ENCODE measurements at regions not wholly inside any gene's neighbourhood (a gene's known extent, or its start where the extent isn't known, plus 50 kb on each side); places are given as distances from the start of the nearest gene placed in this dataset.

- no peak overlapping the region for H2AFZ ChIP-seq (ENCODE audit: low read length)
- H3K27ac ChIP-seq (ENCODE audit: low read depth, low read length) = no peak overlapping the region
- no peaks in the 10 kb centered on the region for H3K9me3 ChIP-seq (ENCODE audit: low read depth, low read length)
- no peaks in the 10 kb centered on the region for H3K36me3 ChIP-seq (ENCODE audit: insufficient read depth, low read length)
- no peak overlapping the region for H3K4me3 ChIP-seq (ENCODE audit: insufficient read depth, low read length)
- peaks cover 39% of the 10 kb centered on the region for H3K27me3 ChIP-seq (ENCODE audit: insufficient read depth, low read length)
- H4K20me1 ChIP-seq (ENCODE audit: insufficient read depth, low read length) = no peaks in the 10 kb centered on the region
- peaks cover 9% of the 10 kb centered on the region for H3K4me1 ChIP-seq (ENCODE audit: insufficient read depth, low read length)
- peak overlapping the region; percentile 1 for H3K4me2 ChIP-seq (ENCODE audit: insufficient read depth, low read length)
- no peaks in the 10 kb centered on the region for H3K79me2 ChIP-seq (ENCODE audit: insufficient read depth, low read length)
- peak; percentile 25 for DNase-seq (ENCODE audit: insufficient read length, low spot score, missing footprints)
- no peak for TF ChIP-seq CTCF (IDR thresholded peaks at IDR 0.05; ENCODE audit: extremely low read depth, low read depth, low read length)
Measured at GRCh38 chr6:132961122-132961521, 146.8 kb downstream of the RPS12 start.

GRCh38 chr6:132961610-132962009 lies 147.2 kb downstream of the RPS12 start:
- no peaks in the 10 kb centered on the region for H3K36me3 ChIP-seq (ENCODE audit: insufficient read depth, low read length)
- peak; percentile 29 for TF ChIP-seq CTCF (IDR thresholded peaks at IDR 0.05; ENCODE audit: extremely low read depth, low read depth, low read length)
- DNase-seq (ENCODE audit: insufficient read length, low spot score, missing footprints) = no peak

GRCh38 chr6:132962936-132963868 lies 148.8 kb downstream of the RPS12 start:
- no peak overlapping the region for H3K27ac ChIP-seq (ENCODE audit: low read depth, low read length)
- no peak overlapping the region for H2AFZ ChIP-seq (ENCODE audit: low read length)
- no peaks in the 10 kb centered on the region for H3K36me3 ChIP-seq (ENCODE audit: insufficient read depth, low read length)
- H3K4me2 ChIP-seq (ENCODE audit: insufficient read depth, low read length) = no peak overlapping the region
- H4K20me1 ChIP-seq (ENCODE audit: insufficient read depth, low read length) = no peaks in the 10 kb centered on the region
- H3K4me3 ChIP-seq (ENCODE audit: insufficient read depth, low read length) = no peak overlapping the region
- H3K27me3 ChIP-seq (ENCODE audit: insufficient read depth, low read length) = peaks cover 21% of the 10 kb centered on the region
- DNase-seq (ENCODE audit: insufficient read length, low spot score, missing footprints) = no peak
- no peaks in the 10 kb centered on the region for H3K79me2 ChIP-seq (ENCODE audit: insufficient read depth, low read length)
- peaks cover 9% of the 10 kb centered on the region for H3K4me1 ChIP-seq (ENCODE audit: insufficient read depth, low read length)
- H3K9me3 ChIP-seq (ENCODE audit: low read depth, low read length) = no peaks in the 10 kb centered on the region
- TF ChIP-seq CTCF (IDR thresholded peaks at IDR 0.05; ENCODE audit: extremely low read depth, low read depth, low read length) = peak; percentile 82

More at GRCh38 chr6:132961610-132962009, 147.2 kb downstream of the RPS12 start:
- Histone ChIP-seq H3K4me2 (ENCODE audit: insufficient read depth, low read length) (peak overlapping the region; percentile 1), H2AFZ (ENCODE audit: low read length) (no peak overlapping the region), H3K27me3 (ENCODE audit: insufficient read depth, low read length) (peaks cover 34% of the 10 kb centered on the region), H3K4me3 (ENCODE audit: insufficient read depth, low read length) (no peak overlapping the region), H3K79me2 (ENCODE audit: insufficient read depth, low read length) (no peaks in the 10 kb centered on the region), H3K27ac (ENCODE audit: low read depth, low read length) (no peak overlapping the region), H3K4me1 (ENCODE audit: insufficient read depth, low read length) (peaks cover 9% of the 10 kb centered on the region), H4K20me1 (ENCODE audit: insufficient read depth, low read length) (no peaks in the 10 kb centered on the region), H3K9me3 (ENCODE audit: low read depth, low read length) (no peaks in the 10 kb centered on the region)

GRCh38 chr6:132964101-132964867 lies 149.9 kb downstream of the RPS12 start:
- Histone ChIP-seq H3K9me3 (ENCODE audit: low read depth, low read length) (no peaks in the 10 kb centered on the region), H3K27ac (ENCODE audit: low read depth, low read length) (no peak overlapping the region), H3K36me3 (ENCODE audit: insufficient read depth, low read length) (no peaks in the 10 kb centered on the region), H3K4me2 (ENCODE audit: insufficient read depth, low read length) (no peak overlapping the region), H4K20me1 (ENCODE audit: insufficient read depth, low read length) (no peaks in the 10 kb centered on the region), H3K27me3 (ENCODE audit: insufficient read depth, low read length) (peaks cover 10% of the 10 kb centered on the region), H3K4me1 (ENCODE audit: insufficient read depth, low read length) (peaks cover 9% of the 10 kb centered on the region), H2AFZ (ENCODE audit: low read length) (no peak overlapping the region), H3K4me3 (ENCODE audit: insufficient read depth, low read length) (no peak overlapping the region), H3K79me2 (ENCODE audit: insufficient read depth, low read length) (no peaks in the 10 kb centered on the region)
- TF ChIP-seq CTCF (IDR thresholded peaks at IDR 0.05; ENCODE audit: extremely low read depth, low read depth, low read length) = no peak
- DNase-seq (ENCODE audit: insufficient read length, low spot score, missing footprints) = no peak

All from osteoblast (primary cell).